ENCODE measurements at regions not wholly inside any gene's neighbourhood (a gene's known extent, or its start where the extent isn't known, plus 50 kb on each side); places are given as distances from the start of the nearest gene placed in this dataset.

GRCh38 chr3:120502116-120502515 is 51.3 kb upstream of the FSTL1 start (continued):
- TF ChIP-seq ZNF532 (CRISPR knock-in tag; IDR thresholded peaks at IDR 0.05; ENCODE audit: borderline replicate concordance) (no peak), NFATC4 (CRISPR knock-in tag; IDR thresholded peaks at IDR 0.05) (no peak), MXD4 (CRISPR knock-in tag; IDR thresholded peaks at IDR 0.05; ENCODE audit: borderline replicate concordance) (no peak)
